EH (cell line): ENCODE measurements at regions not wholly inside any gene's neighbourhood (a gene's known extent, or its start where the extent isn't known, plus 50 kb on each side); places are given as distances from the start of the nearest gene placed in this dataset.
A peak's percentile ranks its signal among the peaks of the same experiment; 100 is the strongest.

Experiments
- DNase-seq: peaks from one replicate; pipeline ENCODE4 v3.0.0-alpha.2; 2015; ENCODE audit warnings: low read depth

GRCh38 chr3:106880206-106880605 is 497.0 kb upstream of the CCDC54 start:
- no peak for DNase-seq

DNA sequence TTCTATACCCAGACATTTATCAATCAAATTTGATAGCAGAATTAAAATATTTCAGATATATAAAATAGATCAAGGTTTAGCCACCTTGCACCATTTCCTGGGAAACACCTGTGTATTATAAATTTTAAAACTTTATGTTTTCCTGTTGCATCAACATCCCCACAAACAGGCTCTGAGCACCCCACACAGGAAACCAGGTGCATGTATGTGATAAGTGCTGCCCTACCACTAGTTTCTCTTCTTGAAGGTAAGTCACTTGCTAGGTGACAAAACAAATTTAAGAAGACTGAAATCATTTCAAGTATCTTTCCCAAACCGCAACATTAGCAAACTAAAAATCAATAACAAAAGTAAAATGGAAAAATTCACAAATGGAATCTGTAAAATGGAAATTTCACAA is 496.1 kb upstream of the CCDC54 start:
- no peak for DNase-seq

DNA sequence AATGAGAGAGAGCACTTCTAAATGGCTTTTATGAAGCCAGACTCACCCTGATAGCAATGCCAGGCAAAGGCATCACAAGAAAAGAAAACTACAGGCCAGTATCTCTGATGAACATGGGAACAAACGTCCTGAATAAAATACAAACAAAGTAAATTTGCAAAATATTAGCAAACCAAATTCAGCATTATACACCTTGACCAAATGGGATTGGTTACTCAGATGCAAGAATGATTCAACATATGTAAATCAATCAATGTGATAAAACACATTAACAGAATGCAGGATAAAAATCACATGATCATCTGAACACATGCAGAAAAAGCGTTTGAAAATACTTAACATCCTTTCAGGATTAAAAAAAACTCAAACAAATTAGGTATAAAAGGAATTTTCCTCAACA is 494.9 kb upstream of the CCDC54 start:
- DNase-seq, result no peak

GRCh38 chr3:106906074-106906473 is 471.2 kb upstream of the CCDC54 start:
- no peak for DNase-seq

DNA sequence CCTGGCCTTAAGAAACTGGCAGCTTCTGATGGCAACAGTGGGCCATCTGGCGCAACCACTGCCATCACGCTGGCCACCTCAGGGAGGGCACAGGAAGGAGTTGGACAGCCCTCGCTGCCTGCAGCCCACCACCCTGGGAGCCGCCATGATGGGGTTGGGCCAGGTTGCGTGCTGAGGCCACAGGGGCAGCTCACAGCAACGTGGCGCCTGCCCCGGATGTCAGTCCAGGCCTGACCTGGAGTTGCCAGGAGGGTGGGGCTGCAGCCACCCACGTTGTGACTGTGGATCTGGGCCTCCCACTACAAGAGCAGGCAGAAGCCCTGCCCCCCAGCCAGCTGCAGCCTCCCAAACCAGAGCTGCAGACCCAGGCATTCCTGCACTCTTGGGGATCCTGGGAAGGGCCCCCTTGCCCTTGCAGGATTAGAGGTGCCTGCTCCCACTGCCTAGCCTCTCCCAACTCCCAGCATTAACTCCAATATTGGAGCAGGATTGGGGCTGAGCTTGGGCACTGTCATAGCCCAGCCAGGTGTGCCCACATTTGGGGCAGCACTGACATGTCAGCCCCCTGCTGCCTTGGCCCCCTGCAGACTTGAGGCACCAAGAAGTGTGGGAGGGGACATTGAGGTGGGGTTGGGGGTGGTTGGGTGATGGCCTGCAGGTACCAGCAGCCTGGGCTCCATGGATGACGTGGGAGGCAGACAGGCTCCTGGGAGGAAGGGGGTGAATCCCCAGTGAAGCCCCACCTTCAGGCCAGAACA is 468.9 kb upstream of the CCDC54 start:
- no peak for DNase-seq

DNA sequence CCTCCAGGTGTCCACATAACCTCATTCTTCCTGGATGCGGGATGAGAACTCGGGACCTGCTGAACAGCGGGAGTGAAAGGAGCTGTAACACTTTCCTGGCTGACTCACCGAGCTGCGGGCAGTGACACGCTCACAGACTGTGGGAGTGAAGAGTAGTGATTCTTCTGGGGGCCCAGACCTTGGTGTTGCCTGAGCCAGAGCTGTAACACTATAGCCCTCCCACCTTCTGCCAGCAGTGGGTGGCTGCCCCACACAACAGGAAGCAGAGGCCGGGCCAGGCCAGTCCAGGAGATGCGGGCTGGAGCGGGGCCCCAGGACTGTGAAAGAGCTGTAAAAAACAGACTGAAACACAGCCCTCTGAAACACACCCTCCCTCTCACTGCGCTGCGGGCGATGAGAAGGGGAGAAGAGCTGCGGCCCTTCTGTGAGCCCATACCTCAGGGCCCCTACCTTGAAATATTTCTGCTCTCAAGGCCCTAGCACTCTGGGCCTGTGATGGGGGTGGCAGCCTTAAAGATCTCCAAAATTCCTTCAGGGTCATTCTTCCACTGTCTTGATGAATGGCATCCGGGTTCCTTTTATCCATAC is 464.0 kb upstream of the CCDC54 start:
- DNase-seq, result peak; percentile 3

- no peak for DNase-seq
These were observed 463.3 kb upstream of the CCDC54 start for GRCh38 chr3:106913966-106914365.

DNA sequence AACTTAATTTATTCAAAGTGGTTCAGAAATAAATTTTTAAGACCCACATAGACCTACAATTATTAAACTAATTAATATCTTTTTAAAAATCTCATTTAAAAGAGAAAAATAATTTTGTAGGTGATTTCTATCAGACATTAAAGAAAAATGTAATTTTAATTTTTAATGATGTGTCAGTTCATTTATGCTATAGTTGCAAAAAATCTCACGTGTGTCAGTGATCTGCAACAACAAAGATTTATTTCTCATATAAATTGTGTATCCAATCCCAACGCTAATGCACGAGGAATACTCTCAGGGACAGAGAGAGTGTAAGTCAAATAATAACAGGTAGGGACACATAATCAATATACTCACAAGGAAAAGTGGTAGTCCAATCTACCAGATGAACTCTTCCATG is 456.6 kb upstream of the CCDC54 start:
- DNase-seq, result no peak

- no peak for DNase-seq
These were observed 448.2 kb upstream of the CCDC54 start for GRCh38 chr3:106929081-106929480.

GRCh38 chr3:106930086-106930485 is 447.2 kb upstream of the CCDC54 start:
- peak; percentile 30 for DNase-seq

DNA sequence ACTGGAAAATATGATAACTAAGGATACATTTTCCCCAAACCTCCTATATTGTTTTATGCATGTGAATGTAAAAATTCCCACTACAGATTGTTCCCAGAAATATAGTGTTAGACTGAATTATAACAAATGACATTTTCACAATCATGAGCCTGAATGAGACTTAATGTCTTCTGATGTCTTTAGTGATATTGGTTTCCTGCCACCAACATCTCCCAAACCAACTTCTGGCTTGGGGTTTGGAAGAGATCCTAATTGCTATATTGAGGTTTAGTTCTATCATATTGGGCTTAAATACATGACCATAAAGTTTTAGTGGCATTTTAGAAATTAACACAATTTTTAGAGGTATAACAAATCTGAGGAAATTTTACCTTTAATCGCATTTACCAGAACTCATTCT is 445.3 kb upstream of the CCDC54 start:
- no peak for DNase-seq

DNA sequence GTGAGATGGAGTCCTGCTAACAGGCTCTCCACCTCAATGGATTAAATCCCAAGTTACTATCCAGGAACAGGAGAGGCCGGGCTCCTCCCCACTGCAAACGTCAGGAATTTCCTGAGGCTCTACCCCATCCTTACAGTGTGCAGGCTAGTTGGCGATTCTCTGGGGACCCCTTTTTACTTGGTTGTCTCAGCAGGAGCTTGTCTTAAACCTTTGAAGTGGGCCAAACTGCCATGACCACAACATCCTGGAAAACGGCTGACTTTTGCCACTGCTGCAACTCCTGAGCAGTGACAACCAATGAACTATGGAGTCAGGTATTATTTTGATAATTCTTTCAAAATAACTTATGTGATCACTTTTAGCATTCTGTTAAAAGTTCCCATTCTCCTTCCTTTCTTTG is 440.9 kb upstream of the CCDC54 start:
- no peak for DNase-seq

- DNase-seq, result no peak
These were observed 435.2 kb upstream of the CCDC54 start for GRCh38 chr3:106942051-106942450.

GRCh38 chr3:106943071-106943470 is 434.2 kb upstream of the CCDC54 start:
- no peak for DNase-seq

GRCh38 chr3:106945435-106945834 is 431.8 kb upstream of the CCDC54 start:
- peak; percentile 75 for DNase-seq

GRCh38 chr3:106946866-106947265 is 430.4 kb upstream of the CCDC54 start:
- DNase-seq, result peak; percentile 14

- peak; percentile 80 for DNase-seq
These were observed 420.2 kb upstream of the CCDC54 start for GRCh38 chr3:106957029-106957428.

DNA sequence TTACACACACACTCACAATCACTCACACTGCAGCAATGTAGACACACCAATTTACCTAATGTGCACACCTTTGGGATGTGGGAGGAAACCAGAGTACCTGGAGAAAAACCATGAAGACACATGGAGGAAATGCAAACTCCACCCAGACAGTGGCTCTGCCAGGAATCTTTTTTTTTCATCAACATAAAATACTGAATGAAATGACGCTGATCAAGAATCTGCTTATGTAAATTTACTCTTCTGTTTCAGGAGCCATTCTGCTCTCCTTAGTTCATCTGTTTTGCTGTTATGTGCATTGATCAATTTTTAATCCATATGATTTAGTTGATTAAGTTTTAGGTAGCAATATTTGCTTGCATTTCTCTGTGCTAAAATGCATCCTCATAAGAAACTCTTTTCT is 414.2 kb upstream of the CCDC54 start:
- DNase-seq, result no peak

DNA sequence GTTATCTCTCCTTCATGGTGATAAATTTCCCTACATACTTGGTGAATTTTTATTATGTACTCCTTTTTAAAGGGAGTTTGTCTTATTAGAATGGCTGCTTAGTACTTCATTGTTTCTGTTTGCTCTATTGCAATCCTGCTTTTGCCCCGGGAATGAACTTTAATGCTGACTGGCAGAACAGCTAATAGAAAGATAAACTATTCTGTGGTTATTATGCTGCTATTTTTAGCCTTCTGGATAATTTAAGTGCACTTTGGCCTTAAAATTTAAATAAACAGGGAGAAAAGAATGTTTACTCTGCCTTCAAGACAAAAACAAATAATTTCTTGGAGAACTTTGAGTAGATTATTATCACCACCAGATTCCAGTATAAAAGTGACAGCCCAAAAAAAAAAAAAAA is 413.8 kb upstream of the CCDC54 start:
- peak; percentile 85 for DNase-seq

DNA sequence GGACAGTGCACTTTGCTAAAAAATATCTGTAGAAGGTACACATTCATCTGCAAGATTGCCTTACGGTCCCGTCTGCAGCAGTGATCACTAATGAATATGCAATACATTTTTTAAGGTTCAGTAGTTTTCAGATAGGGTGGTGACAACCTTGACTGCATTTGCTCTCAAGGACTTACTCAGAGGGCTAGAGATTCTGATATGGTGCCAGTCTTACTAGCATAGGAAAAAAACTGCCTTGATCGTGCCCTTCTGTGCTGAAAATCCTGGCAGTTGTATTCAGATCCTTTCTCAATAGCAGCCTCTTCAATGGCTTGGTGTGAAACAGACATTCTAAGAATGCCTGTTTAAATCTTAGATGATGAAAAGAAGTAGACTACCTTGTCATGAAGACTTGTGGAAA is 411.9 kb upstream of the CCDC54 start:
- no peak for DNase-seq

- DNase-seq, result no peak
These were observed 407.6 kb upstream of the CCDC54 start for GRCh38 chr3:106969596-106969995.

DNA sequence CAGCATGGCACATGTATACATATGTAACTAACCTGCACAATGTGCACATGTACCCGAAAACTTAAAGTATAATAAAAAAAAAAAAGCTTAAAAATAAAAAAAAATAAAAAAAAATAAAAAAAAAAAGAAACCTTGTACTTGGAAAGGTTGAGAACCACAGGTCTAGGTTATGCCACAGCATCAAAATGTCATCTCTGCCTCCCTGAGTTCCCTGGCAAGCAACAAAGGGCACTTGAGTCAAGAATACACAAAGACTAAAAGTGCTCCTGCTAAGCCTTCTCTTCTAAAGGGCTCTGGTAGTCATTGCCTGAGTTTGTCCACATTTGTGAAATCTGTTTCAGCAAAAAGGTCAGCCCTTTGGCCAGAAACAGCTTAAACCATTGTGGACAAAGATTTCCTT is 395.8 kb upstream of the CCDC54 start:
- DNase-seq, result no peak

DNA sequence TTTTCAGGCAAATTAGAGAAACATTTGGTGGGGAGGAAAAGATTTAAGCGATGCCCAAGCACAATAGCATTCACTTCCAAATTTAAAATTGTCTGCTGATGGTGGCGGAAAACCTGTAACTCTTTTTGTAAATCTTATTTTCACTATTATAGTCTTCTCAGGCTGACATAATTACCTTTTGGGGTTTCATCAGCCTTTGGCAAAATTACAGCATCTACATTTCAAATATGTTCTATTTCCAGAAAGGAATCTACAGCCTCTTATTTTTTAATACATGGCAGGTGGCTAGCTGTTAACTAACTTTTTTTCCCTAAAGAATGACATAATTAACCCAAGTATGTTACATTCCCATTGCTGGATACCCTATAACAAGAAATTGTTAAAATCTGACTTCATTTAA is 391.5 kb upstream of the CCDC54 start:
- no peak for DNase-seq
